HL-60 (cell line): ENCODE measurements at regions not wholly inside any gene's neighbourhood (a gene's known extent, or its start where the extent isn't known, plus 50 kb on each side); places are given as distances from the start of the nearest gene placed in this dataset.

Source experiments
- POLR2AphosphoS5 ChIP-seq: IDR thresholded peaks from 2 replicates; pipeline ENCODE4 v1.6.1; 2012; ENCODE audit warnings: low read depth
- SPI1 ChIP-seq: IDR thresholded peaks from 2 replicates; pipeline ENCODE4 v1.6.1; 2012; ENCODE audit warnings: low read depth, mild to moderate bottlenecking, borderline replicate concordance

DNA sequence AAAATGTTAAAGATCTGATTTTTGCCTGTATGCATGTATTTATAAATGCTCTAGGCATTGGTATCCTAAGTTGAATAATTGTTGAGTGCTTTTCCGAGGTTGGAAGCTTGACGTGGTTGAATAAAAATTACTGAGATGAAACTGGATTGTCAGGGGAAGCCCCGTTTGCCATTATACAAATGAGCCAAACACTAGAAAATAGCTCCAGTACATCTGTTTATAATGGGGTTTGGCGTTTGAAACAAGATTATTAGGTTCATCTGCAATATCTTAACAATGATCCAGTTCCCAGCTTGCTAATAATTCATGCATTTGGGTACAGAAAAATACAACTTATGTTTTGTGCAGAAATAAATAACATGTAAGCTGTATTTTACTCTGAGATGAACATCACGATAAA is 789.6 kb downstream of the GALC start:
- TF ChIP-seq POLR2AphosphoS5: no peak
- TF ChIP-seq SPI1: no peak
